GM21619 (cell line): ENCODE measurements at regions not wholly inside any gene's neighbourhood (a gene's known extent, or its start where the extent isn't known, plus 50 kb on each side); places are given as distances from the start of the nearest gene placed in this dataset.
"Not testable (repeated sequence)": the region's sequence is repeated elsewhere in the genome, so short reads cannot be mapped to it uniquely, and the experiment has no call there.

Source experiments
- ATAC-seq: cut with Tn5 transposase; IDR thresholded peaks from one replicate; pipeline ENCODE4 v1.9.1; 2021; ENCODE audit not compliant: unreplicated experiment

DNA sequence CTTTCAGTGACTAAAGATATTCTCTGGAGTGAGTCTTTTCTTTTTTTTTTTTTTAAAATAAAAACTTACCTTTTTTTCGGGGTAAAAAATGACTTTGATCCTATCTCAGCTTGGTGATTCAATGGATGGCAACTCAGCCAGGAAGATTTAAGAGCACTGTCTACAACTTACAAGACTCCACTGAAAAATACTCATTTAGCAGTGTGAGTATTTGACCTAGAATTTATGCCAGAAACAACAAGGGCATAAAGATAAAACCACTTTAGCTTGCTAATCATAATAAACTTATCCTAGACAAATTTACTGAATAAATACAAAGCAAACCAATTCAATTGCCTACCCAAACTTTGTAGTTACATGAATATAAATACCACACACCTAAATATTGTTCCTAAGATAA is 446.6 kb downstream of the RPS29 start:
- no peak for ATAC-seq

GRCh38 chr14:49134940-49135339 is 451.2 kb downstream of the RPS29 start:
- no peak for ATAC-seq

GRCh38 chr14:49121246-49121645 is 464.9 kb downstream of the RPS29 start:
- no peak for ATAC-seq

DNA sequence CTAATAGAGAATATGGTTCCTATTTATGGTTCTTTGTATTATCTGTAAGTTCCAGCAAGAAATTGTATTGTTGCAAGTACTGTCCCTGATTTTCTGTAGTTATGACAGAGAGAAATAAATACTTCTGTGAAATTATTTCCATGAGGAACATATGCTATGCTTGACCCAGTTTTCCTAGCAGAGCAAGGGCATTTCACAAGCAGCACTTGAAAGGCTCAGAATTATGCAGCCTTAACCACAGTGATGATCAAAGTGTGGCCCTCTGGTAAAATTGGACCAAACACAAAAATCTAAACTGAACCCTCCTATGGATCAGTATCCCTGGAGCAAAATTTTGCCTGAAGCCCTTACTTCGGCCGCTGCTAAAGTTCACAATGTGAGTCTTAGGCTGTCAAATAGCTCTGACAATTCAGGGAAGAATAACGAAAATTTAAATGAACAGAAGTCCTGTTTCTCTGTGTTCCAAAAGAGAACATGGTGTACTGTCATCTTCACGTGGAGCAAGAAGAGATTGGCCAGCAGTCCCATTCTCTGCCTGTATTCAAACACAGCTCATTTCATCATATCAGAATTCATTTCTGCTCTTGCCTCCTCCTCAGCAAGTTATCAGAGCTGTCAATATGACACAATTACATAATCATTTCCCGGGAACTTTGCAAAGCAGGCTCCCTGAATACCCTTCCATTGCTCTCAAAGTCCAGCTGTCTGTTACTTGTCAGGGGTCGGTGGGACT is 471.9 kb downstream of the RPS29 start:
- no peak for ATAC-seq

- no peak for ATAC-seq
Observed at GRCh38 chr14:49106741-49107667, 479.2 kb downstream of the RPS29 start.

DNA sequence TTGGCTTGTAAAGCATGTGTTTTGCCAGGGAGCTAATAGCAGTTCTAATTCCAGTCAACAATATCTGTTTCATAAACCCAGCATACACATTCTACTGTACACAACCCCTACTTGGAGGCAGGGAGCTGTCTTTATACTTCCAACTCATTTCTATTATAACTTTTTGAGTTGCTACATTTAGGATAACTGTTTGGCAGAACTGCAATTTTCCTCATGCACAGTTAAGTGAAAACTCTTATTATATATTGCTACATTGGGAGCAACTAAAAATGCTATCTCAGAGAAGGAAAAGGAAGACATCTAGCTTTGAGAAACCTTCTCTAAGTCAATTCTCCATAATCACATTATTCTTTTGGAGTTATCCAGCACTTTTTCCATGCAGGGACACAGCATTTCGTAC is 480.2 kb downstream of the RPS29 start:
- ATAC-seq: no peak

GRCh38 chr14:49105512-49105911 is 480.7 kb downstream of the RPS29 start:
- no peak for ATAC-seq

DNA sequence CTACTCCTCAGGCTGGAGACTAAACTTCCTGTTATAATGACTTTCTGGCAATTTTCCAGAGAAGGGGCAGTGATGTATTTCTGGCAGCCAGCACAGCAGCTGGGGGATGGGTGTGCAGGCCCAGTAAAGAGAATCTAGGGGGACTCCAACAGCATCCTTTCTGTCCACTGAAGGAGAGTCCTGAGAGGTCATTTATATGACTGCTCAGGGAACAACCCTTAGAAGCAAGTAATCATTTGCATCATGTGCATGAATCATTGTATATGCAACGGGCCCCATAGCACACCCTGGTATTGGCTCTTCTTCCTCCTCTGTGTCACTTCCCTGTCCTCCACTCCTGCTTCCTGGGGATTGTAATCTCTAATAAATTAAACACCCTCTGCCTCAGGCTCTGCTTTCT is 493.8 kb downstream of the RPS29 start:
- no peak for ATAC-seq

GRCh38 chr14:49089107-49089506 is 497.1 kb downstream of the RPS29 start:
- ATAC-seq: no peak

DNA sequence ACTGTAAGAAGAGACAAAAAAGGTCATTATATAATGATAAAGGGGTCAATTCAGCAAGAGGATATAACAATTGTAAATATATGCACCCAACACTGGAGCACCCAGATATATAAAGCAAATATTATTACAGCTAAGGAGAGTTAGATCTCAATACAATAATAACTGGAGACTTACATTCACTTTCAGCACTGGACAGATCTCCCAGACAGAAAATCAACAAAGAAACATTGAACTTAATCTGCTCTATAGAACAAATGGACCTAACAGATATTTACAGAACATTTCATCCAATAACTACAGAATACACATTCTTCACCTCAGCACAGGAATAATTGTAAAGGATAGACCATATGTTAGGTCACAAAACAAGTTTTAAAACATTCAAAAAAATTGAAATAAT is 512.9 kb downstream of the RPS29 start:
- not testable (repeated sequence) for ATAC-seq

DNA sequence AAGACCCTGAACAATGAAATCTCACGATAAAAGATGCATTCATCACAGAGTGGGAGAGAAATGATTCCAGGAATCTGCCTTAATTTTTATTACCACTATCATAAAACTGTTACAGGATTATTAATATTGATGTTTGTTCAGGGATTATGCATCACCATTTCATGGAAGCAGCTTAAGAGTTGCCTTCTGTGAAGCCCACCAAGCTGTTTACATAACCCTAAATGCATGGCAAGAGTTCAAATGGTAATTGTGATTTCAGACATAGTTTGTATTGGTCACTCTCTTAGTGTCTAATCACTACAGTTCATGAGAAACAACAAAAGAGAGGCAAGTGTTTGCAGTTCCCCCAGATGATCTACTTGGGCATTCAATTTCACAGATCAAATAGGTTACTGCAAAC is 527.7 kb downstream of the RPS29 start:
- ATAC-seq: no peak

DNA sequence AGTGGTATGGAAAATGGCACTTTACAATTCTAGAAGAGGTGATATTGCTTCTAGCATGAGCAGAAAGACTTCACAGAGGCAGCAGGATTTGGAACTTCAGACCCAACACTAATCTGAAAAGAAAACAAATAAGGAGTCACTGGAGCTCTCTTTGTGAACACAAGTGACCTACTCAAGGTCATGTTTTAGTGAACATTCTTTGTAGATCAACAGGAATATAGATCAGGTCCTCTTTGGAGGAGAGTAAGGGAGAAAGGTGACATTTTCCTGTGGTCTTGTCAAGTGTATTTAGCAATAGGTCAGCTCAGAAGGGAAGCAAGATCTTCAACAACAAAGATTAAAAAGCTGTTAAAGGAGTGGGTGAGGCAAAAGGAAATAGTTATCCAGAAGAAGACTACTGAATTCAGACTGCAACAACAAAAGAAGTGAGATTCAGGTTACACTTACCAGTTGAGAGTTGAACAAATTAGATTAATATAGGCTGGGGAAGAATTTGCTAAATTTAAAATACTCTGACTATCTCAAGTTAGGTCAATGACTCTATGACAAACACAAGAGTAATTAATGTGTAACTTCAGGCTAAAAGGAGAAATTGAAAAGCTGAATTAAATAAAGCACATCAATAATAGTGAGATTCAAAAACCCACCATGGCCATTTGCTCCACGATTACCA is 528.2 kb downstream of the RPS29 start:
- no peak for ATAC-seq

DNA sequence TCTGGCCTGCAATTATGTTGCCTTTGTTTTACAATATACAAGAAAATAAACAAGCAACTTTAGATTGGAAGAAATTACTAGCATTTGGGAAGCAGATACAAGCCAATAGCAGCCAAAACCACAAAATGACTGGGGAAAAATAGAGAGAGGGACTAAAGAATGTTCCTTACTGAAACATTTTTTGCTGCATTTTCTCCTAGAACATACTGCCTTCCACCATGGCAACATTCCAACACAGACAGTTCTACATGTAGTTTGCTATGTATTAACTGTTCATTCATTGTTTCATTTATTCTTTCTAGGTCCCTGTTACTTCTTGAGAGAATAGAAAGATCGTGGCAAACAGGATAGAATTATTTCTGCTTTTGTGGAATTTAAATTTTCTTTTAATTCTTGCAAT is 530.2 kb downstream of the RPS29 start:
- ATAC-seq: no peak

- no peak for ATAC-seq
Observed at GRCh38 chr14:49052521-49052920, 533.7 kb downstream of the RPS29 start.

DNA sequence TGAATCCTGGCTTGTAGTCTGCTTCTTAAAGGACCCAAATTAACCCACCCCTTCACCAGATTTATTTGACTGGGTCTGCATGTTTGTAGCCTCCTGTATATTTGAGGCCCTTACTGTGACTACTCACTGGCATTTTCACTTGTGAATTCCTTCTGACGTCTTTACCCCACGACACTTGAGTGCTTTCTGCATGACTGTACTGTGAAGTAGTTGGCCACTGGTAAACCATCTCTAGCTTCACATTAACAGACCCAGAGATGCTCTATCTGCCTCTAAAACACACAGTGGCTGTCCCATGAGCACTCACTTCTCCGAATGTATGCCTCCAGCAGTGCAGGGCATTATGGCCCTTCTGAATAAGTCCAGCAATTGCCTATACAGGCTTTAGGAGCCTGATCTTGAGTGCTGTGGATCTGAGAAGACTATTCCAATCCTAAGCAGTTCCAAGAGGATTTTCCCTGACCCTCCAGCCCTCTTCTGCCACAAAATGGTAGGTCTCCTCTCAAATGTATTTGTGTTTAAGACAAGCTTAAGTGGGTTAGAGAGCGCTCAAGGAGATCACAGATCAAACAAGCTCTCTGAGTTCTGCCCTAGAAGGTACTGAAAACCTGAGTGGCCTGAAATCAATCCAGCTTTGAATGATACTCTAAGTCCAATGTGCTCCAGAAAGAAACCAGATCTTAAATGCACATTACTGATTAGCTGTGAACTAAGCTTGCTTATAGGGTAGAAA is 534.7 kb downstream of the RPS29 start:
- no peak for ATAC-seq

GRCh38 chr14:49050822-49051221 is 535.4 kb downstream of the RPS29 start:
- no peak for ATAC-seq

DNA sequence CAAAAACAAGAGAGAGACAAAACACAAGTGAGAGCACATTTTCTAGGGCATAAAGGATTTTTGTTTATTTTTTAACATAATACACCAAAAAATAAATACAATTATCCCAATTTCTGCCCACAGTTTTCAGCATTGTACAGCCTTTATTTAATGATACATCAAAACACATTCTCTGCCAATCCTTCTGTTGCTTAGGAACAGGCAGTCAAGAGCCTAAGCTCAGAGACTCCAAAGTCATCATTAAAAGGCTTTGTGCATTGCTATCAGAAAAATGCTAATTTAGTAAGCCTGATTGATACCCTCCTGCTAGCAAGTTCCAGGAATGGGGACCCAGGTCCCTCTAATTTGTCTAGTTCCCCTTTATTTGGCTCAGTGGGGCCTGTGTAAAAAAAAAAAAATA is 536.5 kb downstream of the RPS29 start:
- ATAC-seq: no peak

GRCh38 chr14:49044981-49045380 is 541.2 kb downstream of the RPS29 start:
- no peak for ATAC-seq

DNA sequence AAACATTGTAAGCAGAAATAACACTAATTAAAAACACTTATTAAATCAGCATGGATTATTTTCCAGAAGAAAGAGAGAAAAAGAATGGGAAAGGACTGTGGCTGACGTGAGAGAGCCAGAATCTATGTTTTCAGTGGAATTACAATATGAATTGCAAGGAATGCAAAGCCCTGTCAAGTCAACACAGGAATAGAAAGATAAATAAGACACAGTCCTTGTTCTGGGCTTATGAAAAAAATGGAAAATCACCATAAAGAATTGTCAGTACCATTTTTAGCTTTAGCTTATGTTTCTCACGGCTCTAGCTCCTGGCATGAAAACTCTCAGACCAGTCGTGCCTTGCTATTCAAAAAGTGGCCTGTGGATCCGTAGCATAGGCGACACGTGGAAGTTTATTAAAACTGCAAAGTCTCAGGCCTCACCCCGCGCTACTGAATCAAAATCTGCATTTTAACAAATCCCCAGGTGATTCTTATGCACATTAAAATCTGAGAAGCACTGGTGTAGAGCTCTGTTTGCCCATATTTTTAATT is 549.1 kb downstream of the RPS29 start:
- no peak for ATAC-seq

DNA sequence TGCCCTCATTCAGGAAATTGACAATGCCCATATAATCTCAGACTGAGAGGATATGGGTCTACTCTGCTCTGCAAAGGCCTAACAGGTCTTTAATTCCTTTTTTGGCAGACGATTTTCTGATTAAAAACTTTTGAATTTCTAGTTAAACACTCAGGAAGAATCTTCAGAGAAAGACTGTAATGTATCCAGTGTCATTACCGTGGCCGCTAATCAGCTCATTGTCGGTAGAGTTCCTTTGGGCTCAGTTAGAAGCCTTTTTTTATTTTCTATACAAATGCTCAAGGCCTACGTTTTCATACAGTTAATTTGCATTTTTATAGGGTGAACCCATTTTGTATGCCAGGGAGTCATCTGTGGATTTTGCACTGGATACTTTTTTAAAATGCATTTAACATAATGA is 549.9 kb downstream of the RPS29 start:
- no peak for ATAC-seq

DNA sequence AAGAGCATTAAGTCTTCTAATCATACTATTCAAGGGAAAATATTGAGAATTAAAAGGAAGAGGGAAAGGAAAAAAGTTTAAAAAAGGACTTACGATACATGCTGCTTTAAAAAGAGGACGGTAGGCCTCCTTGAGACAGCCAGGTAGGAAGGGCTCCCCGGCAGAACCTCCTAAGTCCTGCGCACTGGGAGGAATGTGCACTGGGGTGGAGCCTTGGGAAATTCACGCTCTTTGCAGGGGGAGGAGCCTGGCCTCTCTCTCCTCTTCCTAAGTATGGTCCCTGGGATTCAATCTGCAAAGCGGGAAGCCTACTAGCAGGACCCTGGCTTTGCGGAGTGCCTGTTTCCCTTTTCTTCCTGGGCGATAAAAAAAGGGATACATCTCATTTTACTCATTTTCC is 553.0 kb downstream of the RPS29 start:
- no peak for ATAC-seq
